HG03439 (cell line): ENCODE measurements at regions not wholly inside any gene's neighbourhood (a gene's known extent, or its start where the extent isn't known, plus 50 kb on each side); places are given as distances from the start of the nearest gene placed in this dataset.
"Not testable (repeated sequence)": the region's sequence is repeated elsewhere in the genome, so short reads cannot be mapped to it uniquely, and the experiment has no call there.

Experiments
- ATAC-seq: cut with Tn5 transposase; IDR thresholded peaks from one replicate; pipeline ENCODE4 v1.9.1; 2021; ENCODE audit warnings: mild to moderate bottlenecking, moderate library complexity; ENCODE audit not compliant: unreplicated experiment

GRCh38 chr9:41273549-41274267 lies 84.6 kb upstream of the ZNG1F start:
- ATAC-seq = peak; percentile 100

DNA sequence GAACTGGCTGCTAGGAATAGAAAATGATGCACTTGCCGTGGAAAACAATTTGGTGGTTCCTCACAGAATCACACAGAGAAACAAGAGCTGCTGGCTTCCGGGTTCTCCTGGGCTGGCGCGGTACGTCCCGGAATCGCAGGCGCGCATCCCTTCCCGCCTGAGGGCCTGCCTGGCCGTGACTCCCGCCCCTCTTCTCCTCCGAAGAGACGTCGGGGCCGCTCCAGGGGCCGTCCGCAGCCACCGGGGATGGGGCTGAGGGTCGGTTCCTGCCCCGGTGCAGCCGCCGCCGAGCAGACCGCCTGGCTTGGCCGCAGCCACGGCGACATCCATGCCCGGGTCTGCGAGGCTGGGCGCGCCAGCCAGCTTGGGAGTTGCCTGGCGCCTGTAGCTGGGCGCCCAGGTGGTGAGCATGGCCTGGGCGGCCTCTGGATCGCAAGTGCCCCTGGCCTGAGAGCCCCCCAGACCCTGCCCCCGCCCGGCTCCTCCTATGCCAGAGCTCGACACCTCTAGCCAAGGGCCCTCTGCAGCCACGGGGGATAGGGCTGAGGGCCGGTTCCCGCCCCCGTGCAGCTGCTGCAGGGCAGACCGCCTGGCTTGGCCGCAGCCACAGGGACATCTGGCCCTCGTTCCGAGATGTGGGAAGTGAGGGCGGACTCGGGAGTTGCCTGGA lies 83.9 kb upstream of the ZNG1F start:
- ATAC-seq = not testable (repeated sequence)

DNA sequence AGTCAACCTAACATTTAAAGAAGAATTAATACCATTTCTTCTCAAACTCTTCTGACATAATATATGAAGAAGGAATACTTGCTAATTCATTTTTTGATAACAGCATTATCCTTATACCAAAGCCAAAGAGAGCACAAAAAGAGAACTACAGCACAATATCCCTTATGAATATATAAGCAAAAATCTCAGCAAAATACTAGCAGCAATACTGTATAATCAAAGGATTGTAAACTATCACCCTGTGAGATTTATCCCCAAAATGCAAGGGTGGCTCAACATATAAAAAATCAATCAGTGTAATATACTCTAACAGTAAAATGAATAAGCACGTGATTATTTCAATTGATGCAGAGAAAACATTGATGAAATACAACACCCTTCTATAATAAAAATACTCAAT lies 81.9 kb upstream of the ZNG1F start:
- not testable (repeated sequence) for ATAC-seq

DNA sequence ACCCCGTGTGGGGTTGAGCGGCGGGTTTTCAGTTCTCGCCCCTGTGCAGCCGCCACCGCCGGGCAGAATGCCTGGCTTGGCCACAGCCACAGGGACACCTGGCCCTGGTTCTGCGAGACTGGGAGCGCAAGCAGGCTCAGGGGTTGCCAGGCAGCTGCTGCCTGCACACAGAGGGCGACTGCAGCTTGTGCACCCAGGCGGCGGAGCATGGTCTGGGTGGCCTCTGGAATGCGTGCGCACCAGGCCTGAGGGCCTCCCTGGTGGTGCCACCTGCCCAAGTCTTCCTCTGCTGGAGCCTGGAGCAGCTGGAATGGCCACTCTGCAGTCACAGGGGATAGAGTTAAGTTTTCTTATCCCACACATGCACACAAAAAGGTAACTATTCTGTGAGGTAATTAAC lies 80.4 kb upstream of the ZNG1F start:
- not testable (repeated sequence) for ATAC-seq

DNA sequence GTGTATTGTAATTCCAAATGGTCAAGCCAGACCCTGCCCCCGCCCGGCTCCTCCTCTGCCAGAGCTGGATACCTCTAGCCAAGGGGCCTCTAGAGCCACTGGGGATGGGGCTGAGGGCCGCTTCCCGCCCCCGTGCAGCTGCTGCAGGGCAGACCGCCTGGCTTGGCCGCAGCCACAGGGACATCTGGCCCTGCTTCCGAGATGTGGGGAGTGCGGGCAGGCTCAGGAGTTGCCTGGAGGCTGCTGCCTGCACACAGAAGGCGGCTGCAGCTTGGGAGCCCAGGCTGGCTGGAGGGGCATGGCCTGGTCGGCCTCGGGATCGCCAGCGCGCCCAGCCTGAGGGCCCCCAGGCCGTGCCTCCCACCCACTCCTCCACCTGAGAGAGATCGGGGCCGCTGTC lies 79.9 kb upstream of the ZNG1F start:
- ATAC-seq = not testable (repeated sequence)

- not testable (repeated sequence) for ATAC-seq
Observed at GRCh38 chr9:41266602-41267001, 77.5 kb upstream of the ZNG1F start.

- not testable (repeated sequence) for ATAC-seq
Observed at GRCh38 chr9:41266000-41266399, 76.9 kb upstream of the ZNG1F start.

DNA sequence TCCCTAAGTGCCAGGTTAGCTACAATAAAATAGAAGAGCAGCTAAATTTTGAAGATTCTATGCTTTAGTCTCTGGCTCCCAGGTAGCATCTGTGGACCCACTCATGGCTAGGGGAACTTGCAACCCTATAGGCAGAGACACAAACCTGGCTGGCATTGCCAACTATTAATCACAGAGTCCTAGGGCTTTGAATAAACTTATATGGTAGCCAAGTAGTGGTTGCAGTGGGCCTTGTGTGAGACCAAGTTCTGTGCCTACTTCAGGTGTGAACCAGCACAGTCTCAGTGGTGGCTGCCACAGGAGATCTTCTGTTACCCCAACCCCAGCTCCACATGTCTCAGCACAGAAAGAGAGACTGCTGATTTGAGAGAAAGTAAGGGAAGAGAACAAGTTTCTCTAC lies 62.9 kb upstream of the ZNG1F start:
- ATAC-seq = not testable (repeated sequence)

GRCh38 chr9:41251101-41251500 lies 62.0 kb upstream of the ZNG1F start:
- ATAC-seq = not testable (repeated sequence)

DNA sequence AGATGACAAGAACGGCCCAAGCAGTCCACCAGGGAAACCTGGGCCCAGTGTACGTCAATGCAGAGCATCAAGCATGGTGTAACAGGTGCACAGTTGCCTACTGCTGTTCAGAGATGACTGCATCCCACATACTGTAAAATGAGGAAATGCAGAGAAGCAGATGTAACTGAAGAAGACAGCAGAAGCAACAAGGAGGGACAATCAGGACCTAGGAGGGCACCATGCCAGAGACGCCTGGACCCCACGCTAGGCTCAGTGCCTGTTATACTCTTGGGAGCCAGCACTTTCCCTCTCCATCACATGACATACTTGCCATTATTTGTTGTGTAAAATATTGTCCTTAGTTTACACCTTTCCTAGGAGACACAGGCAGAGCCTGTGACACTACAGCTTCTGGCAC lies 57.6 kb upstream of the ZNG1F start:
- ATAC-seq = not testable (repeated sequence)
